GM12873 (cell line): ENCODE measurements at regions not wholly inside any gene's neighbourhood (a gene's known extent, or its start where the extent isn't known, plus 50 kb on each side); places are given as distances from the start of the nearest gene placed in this dataset.

Source experiments
- CTCF ChIP-seq: IDR thresholded peaks from 2 replicates; pipeline ENCODE4 v1.5.1; 2012; ENCODE audit warnings: low read depth, mild to moderate bottlenecking, moderate library complexity, low read length, control low read depth; ENCODE audit not compliant: insufficient read depth; ENCODE audit errors: missing control alignments

GRCh38 chr13:109665240-109665639 is 121.1 kb downstream of the IRS2 start:
- TF ChIP-seq CTCF: no peak

- TF ChIP-seq CTCF: no peak
These were observed 129.0 kb downstream of the IRS2 start for GRCh38 chr13:109657395-109657794.

- TF ChIP-seq CTCF: no peak
These were observed 130.2 kb downstream of the IRS2 start for GRCh38 chr13:109656206-109656605.

GRCh38 chr13:109655611-109656010 is 130.8 kb downstream of the IRS2 start:
- no peak for TF ChIP-seq CTCF

GRCh38 chr13:109655206-109655600 is 131.2 kb downstream of the IRS2 start:
- TF ChIP-seq CTCF: no peak

- no peak for TF ChIP-seq CTCF
These were observed 131.8 kb downstream of the IRS2 start for GRCh38 chr13:109654341-109655205.

- TF ChIP-seq CTCF: no peak
These were observed 133.9 kb downstream of the IRS2 start for GRCh38 chr13:109652531-109652930.
